ENCODE measurements at regions not wholly inside any gene's neighbourhood (a gene's known extent, or its start where the extent isn't known, plus 50 kb on each side); places are given as distances from the start of the nearest gene placed in this dataset.

GRCh38 chr14:83395321-83395720 lies 1861.7 kb upstream of the SEL1L start:
- POLR2A ChIA-PET, result no interaction called here
- H3K4me3 Mint-ChIP-seq, result no peak overlapping the region
- no peak for TF ChIP-seq ZNF423 (CRISPR knock-in tag; IDR thresholded peaks at IDR 0.05)
- TF ChIP-seq ARID4B (CRISPR knock-in tag; IDR thresholded peaks at IDR 0.05; ENCODE audit: borderline replicate concordance), result no peak
- TF ChIP-seq ZNF671 (CRISPR knock-in tag; IDR thresholded peaks at IDR 0.05), result no peak
- no peak for TF ChIP-seq PRDM15 (CRISPR knock-in tag; IDR thresholded peaks at IDR 0.05)
- TF ChIP-seq ATF6 (CRISPR knock-in tag; IDR thresholded peaks at IDR 0.05), result no peak
- TF ChIP-seq STAT6 (CRISPR knock-in tag; conservative IDR thresholded peaks at IDR 0.05; ENCODE audit: low read depth), result no peak
- TF ChIP-seq ZNF512 (CRISPR knock-in tag; IDR thresholded peaks at IDR 0.05; ENCODE audit: borderline replicate concordance), result no peak
- no peak for TF ChIP-seq GABPB1 (CRISPR knock-in tag; IDR thresholded peaks at IDR 0.05)
- TF ChIP-seq GTF2I (CRISPR knock-in tag; conservative IDR thresholded peaks at IDR 0.05), result no peak
- no peak for TF ChIP-seq MYBL2 (CRISPR knock-in tag; IDR thresholded peaks at IDR 0.05)
- no peak for TF ChIP-seq NR1H2 (CRISPR knock-in tag; IDR thresholded peaks at IDR 0.05)
- TF ChIP-seq NFE2L1 (CRISPR knock-in tag; IDR thresholded peaks at IDR 0.05), result no peak
- TF ChIP-seq, protein P1, sequence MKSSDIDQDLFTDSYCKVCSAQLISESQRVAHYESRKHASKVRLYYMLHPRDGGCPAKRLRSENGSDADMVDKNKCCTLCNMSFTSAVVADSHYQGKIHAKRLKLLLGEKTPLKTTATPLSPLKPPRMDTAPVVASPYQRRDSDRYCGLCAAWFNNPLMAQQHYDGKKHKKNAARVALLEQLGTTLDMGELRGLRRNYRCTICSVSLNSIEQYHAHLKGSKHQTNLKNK (CRISPR knock-in tag; IDR thresholded peaks at IDR 0.05), result no peak
- TF ChIP-seq, protein P2, sequence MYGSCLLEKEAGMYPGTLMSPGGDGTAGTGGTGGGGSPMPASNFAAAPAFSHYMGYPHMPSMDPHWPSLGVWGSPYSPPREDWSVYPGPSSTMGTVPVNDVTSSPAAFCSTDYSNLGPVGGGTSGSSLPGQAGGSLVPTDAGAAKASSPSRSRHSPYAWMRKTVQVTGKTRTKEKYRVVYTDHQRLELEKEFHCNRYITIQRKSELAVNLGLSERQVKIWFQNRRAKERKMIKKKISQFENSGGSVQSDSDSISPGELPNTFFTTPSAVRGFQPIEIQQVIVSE (CRISPR knock-in tag; IDR thresholded peaks at IDR 0.05; ENCODE audit: borderline replicate concordance), result no peak
- H3K27me3 Mint-ChIP-seq (ENCODE audit: low read depth), result no peaks in the 10 kb centered on the region
- ATAC-seq (no peak), DNase-seq (ENCODE audit: low spot score) (no peak)
- H3K9me3 Mint-ChIP-seq, result no peaks in the 10 kb centered on the region
- no peaks in the 10 kb centered on the region for H3K36me3 Mint-ChIP-seq
- no peaks in the 10 kb centered on the region for H3K4me1 Mint-ChIP-seq
- CTCF ChIA-PET, result no interaction called here
- no peak overlapping the region for H3K27ac Mint-ChIP-seq

Data from WTC11 (cell line).